ENCODE measurements at regions not wholly inside any gene's neighbourhood (a gene's known extent, or its start where the extent isn't known, plus 50 kb on each side); places are given as distances from the start of the nearest gene placed in this dataset.

DNA sequence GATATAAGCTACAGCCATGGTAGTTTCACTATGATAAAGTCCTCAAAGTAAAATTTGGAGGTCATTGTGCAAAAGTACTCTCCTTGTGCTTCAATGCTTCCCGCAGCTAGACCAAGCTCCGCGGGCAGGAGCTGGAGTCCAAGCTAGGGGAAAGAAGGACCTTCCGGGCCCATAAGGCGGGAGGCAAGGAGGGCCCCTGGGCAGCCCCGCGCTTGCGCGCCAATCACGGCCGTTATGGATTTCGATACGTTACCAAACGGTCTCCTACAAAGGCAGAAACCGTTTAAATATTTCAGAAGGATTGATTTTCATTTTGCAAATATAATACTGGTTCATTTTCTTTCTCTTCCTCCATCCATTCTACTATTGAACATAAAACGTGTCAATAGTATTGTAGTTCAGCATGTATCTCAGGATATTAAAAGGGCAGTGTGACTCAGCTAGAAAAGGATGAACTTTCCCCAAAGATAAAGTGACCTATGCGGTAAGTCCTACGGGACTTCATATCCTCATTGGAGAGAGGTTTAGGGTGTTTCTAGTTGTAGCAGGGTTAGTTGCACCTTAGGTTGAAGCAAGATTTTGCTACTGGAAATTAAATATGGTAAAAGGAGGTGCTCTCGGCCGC is 128.0 kb downstream of the KIF20B start:
- no peak for DNase-seq

DNA sequence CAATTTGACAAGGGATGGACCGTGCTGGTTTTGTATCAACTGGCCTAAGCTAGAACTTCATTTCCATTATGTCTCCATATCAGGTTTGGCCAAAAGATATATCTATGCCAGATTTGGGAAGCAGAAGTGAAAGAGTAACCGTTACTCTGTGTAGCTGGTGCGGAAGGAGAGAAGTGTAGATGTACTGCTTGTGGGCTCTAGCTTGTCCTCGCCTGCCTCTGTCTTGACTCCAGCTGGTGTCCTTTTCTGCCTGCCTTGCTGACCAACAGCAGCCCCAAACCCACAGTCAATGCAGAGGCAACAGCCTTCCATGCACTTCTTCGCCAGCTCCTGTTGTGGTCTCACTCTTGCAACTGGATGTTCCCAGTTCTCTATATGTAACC is 128.5 kb downstream of the KIF20B start:
- no peak for DNase-seq

DNA sequence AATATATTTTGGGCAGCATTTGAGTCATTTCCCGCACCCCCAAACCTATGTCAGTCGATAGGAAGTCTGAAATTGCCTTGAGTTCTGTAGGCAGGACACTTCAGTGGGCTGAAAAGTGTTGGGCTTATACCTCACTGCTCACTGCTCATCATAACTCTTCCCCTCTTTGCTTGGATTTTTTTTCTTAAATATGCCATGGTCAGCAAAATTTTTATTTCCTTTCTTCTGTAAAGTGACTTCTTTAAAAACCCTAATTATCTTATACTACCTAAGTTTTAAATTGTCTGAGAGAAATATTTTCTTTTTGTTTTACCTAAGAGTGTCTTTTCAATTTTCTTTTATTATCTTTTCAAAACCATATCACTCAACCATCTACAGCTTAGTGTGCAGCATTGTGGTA is 129.2 kb downstream of the KIF20B start:
- DNase-seq = no peak

DNA sequence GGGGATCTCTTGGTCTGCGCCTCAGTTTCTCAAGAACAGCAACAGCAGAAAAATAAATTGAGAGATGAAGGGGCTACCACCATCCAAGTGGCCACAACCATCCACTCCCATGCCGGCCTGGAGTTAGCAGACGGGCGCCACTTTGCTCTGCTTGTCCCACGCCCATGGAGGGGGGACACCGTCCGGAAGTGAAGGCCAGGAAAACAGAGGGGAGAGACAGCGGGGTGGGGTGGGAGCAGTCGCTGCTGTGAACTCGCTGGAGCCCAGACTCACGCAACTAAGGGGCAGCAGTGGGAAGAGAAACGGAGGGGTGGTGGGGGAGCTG is 135.4 kb downstream of the KIF20B start:
- DNase-seq = no peak

DNA sequence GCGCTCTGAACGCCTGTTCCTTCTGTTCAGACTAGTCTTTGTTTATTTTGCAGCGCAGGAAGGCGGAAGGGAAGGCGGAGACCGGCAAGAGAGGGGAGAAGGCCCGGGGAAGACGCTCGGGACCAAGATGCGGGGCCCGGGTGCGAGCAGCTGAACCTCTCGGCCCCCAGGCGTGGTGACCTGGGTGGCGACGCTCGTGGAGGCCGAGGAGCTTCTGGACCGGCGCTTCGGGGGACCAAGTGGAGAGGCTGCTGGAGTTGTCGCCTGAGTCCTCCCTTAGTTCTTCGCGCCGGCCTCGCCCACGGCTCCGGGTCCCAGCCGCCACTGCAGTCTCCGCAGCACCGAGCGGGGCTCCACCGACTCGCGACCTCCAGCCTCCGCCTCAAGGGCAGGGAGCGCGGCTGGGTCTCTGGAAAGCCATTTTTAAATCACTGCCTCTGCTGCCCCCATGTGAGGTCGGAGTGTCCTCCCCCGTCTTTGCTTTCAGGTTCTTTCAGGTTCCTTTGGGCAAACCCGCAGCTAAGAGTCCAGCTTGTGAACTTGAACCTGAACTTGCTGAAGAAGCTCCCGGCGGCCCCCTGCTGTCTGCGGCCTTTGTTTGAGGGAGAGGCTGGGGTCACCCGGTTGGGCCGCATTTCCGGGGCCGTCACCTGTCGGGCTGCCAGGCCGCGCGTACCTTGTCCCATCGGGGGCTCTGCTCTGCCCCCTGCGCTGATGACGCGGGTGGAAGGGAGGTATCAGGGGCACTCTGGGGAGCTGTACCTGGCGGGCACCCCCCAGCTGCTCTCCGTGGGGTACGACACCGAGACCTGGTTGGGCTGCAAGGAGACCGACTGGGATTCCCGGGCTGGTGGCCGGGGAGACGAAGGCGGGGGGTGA is 136.0 kb downstream of the KIF20B start:
- peak; percentile 53 for DNase-seq

DNA sequence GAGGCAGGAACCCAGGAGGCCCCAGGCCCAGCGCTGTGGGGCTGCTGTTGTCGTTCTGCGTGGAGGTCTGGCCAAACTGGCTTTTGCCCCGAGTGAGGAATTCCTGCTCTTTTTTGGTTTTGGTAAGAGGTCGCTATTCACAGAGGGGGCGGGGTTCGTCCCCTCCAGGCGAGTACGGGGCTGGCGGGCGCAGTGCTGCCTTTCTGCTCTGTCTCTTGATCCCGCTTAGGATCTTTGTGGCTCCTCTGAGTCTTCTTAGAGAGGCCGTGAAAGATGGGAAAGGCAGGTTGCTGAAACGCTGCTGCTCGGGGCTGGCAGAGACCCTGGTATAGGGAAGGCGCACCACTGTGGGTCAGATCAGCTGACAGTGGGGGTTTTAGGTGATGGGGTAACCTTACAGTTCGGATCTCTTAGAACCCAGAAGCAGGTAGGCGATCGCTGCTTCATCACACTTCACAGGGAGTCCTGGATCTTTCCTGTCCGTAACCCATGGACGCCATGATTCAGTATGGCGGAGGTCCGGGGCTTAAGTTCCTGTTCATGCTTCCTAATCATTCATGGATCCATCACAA is 136.7 kb downstream of the KIF20B start:
- DNase-seq = no peak

DNA sequence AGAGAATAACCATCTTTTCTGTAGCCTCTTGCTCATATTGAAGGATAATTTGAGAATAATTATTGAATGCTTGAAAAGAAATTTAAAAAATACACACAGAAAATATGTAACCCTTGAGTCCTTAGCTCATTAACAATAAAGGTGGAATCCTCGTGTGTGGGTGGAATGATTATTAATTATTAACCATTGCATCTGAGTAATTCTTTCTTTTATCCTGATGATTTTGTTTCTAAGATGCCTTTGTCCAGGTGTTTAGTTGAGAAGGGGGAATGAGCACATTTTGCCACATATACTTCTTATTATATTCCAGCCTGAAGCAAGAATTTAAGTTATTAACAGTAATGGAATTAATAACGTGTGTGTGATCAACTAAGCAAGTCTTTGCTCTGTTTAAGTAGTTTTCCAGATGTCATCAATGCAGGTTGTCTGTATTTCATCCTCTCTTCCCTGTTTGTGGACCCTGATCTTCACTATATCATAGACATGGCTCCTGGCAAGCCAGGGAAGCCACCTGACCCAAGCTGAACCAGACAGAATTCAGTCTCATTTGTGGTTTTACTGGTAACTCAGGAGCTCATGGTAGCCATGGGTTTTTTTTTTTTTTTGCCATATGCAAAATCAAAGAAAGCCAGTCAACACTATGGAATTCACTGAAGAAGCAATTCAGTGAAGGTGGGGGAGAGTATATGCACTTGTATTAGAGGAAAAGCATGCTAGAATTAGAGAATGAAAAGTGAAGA is 144.3 kb downstream of the KIF20B start:
- no peak for DNase-seq

DNA sequence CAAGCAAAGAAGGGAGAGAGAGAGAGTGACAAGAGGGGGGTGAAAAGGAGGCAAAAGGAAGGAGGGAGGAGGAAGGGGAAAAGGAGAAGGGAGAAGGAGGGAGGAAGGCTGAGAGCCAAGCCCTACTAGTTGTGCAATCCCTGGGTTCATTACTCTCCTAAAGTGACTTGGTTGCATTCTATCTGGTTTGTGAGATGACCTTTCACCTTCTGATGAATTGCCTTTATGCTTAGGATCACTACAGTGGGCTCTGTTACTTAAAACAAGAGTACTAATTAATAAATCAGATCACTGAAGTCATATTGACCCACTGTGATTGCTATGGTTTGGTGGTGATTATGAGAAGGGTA is 144.9 kb downstream of the KIF20B start:
- no peak for DNase-seq

DNA sequence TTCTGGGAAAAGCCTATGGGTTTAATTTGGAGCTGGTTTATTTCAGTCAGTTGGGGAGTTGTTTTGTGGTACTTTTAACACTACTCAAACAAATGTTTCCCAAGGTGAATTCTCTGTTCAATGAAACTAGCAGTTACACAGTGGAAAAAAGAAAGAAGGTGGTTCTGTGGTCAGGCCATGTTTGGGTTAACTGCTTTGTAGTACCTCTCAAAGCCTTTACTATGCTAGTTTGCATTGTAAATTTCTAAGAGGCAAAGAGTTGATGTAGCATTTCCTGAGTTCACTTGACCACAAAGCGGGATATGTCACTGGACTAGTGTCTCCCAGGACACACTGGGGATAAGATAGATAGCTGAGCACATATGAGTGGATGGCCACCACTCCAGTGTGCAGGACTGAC is 145.4 kb downstream of the KIF20B start:
- no peak for DNase-seq

DNA sequence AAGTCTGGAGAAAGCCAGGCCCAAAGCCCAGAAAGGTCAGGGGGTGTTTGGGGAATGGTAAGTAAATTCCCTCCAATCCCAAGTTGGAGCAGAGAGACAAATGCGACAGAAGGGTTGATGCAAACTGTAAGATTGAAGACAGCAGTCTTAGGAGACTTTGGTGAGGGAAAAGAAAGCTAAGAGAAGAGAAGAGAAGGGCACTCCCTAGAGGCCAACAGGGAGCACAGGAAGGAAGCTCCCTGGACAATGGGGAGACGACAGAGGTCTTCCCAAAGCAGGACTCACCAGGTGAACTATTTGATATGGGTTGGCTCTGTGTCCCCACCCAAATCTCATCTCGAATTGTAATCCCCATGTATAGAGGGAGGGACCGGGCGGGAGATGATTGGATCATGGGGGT is 151.5 kb downstream of the KIF20B start:
- DNase-seq = no peak

DNA sequence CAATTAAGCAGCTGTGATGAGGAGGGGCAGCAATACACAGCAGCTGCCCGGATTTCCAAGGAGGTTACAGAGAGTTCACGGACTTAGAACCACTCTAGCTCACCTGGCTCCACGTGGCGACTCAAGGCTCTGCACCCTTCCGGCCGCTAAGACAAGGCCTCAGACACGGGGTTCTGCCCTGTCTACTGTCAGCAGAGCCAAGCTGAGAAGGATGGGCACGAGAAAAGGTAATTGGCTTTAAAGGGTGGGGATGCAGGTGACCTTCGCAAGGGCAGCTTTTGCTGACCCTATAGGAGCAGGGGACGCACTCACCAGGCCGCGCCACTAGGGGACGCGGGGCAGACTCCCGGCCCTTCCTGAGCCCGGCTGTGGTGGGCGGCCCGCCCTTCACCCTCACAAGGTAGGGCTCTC is 152.4 kb downstream of the KIF20B start:
- no peak for DNase-seq

DNA sequence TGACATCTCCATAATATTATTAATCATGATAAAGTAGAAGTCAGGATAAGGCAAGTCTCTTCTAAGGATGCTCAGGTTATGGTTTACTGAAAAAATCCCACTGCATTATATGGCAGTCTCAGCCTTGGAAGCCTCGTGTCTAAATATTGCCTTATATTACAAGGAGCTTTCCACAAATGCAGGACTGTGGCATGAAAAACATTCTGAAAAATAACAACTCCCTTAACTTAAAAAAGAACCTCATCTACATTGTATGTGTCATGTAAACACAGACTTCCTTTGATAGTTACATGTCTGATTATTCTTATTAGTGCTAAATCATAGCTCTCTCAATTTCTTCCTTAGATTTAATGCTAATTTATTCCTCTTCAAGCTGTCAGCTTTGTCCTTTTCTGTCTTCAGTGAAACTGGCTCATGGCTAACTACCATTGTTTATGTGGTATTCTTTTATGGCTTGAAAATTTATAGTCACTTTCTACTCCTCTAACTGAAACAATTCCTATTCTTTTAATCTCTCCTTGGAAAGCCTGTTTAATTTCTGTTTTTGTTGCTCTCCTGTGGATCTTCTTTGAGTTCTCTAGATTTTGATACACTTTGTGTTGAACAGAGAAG is 156.1 kb downstream of the KIF20B start:
- DNase-seq = no peak

DNA sequence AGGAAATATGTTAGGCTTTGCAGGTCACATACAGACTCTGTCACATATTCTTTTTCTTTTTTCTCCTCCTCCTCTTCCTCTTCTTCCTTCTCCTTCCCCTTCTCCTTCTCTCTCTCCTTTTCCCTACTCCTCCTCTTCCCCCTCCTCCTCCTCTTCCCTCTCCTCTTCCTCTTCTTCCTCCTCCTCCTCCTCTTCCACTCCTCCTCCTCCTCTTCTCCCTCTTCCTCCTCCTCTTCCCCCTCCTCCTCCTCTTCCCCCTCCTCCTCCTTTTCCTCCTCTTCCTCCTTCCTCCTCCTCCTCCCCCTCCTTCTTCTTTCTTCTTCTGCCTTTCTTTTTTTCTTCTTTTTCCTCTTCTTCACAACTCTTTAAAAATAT is 159.8 kb downstream of the KIF20B start:
- no peak for DNase-seq

DNA sequence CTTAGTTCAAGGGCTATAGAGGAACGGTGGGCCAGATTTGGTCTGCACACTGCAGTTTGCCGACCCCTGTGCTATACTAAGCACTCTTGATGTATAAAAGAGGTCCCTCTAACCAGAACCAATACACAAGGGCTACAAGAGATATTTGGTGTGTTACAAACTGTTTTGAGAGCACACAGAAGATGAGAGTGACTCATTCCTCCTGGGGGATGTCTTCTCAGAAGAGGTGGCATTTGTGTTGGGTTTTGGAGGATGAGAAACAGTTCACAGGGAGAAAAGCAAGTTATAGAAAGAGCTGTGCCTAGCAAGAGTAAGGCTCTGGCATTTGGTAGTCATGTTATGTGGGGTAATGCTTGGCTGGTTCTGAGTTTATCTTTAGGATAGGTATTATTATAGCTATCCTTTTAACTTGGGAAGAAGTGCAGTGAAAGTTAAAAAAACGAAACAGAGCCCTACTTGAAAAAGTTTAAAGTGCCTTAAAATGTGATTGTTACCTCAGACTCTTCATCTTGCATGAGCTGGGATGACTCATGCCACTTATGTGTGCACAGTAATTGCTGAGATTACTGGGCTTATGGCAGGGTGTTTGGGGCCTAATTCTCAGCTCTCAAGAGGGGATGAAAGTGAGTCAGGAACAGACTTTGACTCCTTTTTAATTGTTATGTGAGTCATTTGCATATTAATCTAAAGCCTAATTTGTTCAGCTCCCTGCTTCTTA is 160.4 kb downstream of the KIF20B start:
- DNase-seq = peak; percentile 31 to 38

DNA sequence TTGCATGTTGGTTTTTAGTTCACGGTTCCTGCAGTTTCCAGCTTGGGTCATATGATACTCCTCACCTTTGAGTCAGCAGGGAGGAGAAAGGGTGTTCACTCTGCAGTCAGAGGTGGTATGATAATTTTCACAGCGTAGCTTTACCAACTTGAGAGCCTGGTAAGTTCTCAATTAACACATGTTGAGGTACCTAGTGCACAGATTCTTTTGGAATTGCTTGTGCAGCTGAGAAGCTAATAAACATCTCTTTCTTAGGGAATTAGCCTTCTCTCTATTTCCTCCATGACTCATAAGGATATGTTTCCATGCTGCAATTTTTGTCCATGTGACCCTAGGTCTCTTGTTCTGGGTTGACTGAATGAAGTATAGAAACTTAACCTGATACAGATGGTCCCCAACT is 166.6 kb downstream of the KIF20B start:
- DNase-seq = no peak

DNA sequence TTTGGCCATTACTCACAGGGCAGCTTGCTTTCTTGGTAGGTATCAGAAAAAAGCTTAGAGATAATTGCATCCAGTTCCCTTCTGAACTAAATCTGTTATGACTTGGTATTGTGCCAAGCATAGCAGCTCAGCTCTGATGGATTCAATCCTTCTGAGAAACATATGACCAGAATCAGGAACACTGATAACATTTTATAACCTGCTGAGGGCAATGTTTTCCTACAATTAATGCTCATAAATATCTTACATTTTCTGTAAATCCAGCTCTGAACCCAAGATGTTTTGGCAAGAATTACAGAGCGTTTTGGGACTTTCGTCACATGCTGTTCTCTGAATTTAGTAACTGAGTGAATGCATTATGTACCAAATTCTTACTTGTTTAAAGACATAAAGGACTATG is 167.8 kb downstream of the KIF20B start:
- DNase-seq = no peak

DNA sequence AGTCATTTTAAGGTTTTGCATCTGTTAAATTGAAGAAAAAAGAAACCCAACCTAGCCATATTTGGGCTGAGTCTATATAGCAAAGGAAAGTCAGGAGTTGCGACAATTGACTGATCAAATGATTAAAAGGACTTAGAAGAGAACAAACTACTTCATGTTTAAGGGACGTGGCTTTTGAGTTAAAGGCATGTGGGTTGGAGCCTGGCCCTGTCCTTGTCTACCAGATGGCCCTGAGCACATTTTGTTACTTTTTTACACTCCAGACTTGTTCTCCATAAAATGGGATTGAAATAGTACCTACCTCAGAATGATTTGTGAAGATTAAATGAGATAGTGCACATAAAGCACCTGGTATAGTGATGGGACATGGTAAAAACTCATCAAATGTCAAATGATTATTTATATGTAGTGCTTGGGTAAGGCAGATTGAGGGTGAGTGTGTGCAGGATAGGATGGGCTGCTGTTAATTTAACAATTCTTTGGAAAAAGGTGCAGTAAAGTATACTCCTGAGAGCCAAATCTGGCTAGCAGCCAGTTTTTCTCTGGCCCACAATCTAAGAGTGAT is 168.3 kb downstream of the KIF20B start:
- DNase-seq = no peak

DNA sequence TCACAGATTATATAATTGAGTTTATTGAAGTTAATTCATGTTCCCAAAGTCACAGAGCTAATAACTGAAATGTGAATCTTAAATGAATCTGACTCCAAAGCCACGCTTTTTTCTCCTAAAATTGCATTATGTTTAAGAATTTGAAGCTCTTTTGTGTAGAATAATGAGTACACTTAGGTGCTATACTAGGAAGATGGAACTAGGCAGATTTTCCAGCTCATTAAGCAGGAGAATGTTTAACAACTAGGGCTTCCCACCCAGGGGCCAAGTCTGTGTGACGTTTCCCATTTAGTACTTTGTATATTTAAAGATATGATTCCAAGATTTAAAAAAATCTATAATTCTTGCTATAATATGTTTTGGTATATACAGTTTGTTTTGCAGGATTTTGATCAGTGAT is 169.5 kb downstream of the KIF20B start:
- DNase-seq = no peak

DNA sequence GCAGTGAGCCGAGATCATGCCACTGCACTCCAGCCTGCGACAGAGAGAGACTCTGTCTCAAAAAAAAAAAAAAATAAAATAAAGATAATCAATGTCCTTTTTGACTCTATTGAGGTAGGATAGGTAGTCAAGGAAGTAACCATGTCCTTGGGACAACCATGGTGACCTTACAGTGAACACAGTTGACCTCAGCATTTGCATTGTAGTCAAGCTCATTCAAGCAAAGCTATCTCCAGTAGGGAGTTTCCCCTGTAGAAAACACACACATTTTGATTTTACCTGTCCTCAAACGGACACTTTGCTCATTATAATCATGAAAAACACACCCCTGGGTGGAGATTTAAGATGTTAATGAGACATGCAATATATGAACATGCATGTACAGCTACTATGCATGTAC is 171.7 kb downstream of the KIF20B start:
- no peak for DNase-seq

DNA sequence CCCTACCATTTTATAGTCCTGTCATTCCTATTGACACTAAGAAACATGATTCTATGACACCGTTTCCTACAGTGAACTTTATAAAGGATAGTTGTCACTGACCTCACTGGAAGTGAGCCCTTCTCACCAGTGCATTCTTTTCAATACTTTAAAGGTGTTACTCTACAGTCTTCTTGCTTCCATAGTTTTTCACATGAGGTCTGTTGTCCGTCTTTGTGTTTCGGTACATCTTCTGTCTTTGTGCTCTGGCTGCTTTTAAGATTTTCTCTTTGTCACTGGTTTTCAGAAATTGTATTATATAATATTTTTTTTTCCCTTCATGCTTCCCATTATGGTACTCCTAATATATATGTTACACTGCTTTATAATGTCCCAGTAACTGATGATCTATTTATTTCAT is 174.2 kb downstream of the KIF20B start:
- DNase-seq = no peak

DNA sequence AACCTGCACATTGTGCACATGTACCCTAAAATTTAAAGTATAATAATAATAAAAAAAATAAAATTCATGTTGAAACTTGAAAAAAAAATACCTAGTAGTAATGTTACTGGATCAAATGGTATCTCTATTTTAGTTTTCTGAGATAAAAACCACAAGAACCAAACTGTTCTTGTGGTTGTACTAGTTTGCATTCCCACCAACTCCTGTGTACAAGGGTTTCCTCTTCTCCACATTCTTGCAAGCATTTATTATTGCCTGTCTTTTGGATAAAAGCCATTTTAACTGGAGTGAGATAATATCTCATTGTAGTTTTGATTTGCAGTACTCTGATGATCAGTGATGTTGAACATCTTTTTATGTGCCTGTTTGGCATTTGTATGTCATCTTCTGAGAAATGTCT is 177.7 kb downstream of the KIF20B start:
- no peak for DNase-seq

DNA sequence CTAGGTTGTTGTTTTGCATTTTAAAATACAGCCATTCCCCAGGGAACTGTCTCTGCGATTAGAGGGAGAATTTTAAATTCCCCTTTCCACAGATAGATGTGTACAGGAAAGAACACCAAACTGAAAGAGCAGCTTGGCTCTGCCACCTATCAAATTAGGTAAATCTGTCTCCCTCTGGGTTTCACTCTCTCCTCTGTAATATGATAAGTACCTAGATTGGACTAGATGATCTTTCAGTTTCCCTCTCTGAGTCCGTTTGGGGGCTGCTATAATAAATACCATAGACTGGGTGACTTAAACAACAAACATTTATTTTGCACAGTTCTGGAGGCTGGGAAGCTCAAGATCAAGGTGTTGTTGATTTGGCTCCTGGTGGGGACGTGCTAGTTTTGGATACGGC is 186.0 kb downstream of the KIF20B start:
- DNase-seq = no peak

DNA sequence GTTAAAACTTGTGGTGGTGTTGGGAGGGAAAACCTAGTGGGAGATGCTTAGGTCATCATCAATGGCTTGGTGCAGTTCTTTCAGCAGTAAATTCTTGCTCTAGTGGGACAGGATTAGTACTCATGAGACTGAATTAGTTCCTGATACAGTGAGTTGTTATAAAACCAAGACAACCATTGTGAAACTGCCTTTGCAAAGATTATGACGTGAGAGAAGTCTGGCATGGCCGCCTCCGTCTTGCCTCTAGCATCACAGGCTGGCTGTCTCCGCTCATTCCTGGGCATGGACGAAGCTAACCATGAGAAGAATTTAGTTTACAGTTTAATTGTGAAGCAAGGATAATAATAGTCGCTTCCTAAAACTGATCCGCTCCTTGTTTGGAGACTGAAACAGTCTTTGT is 186.4 kb downstream of the KIF20B start:
- no peak for DNase-seq

Measured in activated T-cell treated with anti-CD3 and anti-CD28 coated beads, Interleukin-2, amount 50 U/mL, for 48 hours (primary cell).